PC-9 (cell line): ENCODE measurements at regions not wholly inside any gene's neighbourhood (a gene's known extent, or its start where the extent isn't known, plus 50 kb on each side); places are given as distances from the start of the nearest gene placed in this dataset.

Experiments used
- BruUV-seq: library from RNA; stranded (reverse); fragments of 400-500 nt; replicated peaks from 2 replicates; lab custom pipeline; 2021; lab: Mats Ljungman, UMichigan
- CTCF ChIA-PET: fragments of 300-600 bp; sonication (Branson Sonifier 250); formaldehyde crosslinking; loops from one replicate; lab custom pipeline; 2022; ENCODE audit warnings: antibody characterized with exemption; lab: Charles Lee
- POLR2A ChIA-PET: fragments of 300-600 bp; sonication (Branson Sonifier 250); formaldehyde crosslinking; loops from one replicate; lab custom pipeline; 2022; ENCODE audit warnings: antibody characterized with exemption; ENCODE audit not compliant: unreplicated experiment; lab: Charles Lee
- DNase-seq, 2 experiments: peaks; one replicate each; pipeline versions ENCODE4 v3.0.0 to v3.0.0-alpha.2; 2015 to 2022; ENCODE audit warnings: mixed read lengths in 1 of 2
- H2AFZ ChIP-seq: fragments of 200-600 bp; sonication (generic); 2 replicates; pipeline ENCODE4 v1.8.1; 2017; ENCODE audit warnings: antibody characterized with exemption
- H3F3A ChIP-seq: fragments of 200-600 bp; sonication (generic); 2 replicates; pipeline ENCODE4 v1.8.1; 2017; ENCODE audit warnings: antibody characterized with exemption, mild to moderate bottlenecking, low read depth; ENCODE audit not compliant: insufficient read depth
- H3K27ac ChIP-seq: fragments of 200-600 bp; sonication (generic); 2 replicates; pipeline ENCODE4 v1.6.1; 2016; ENCODE audit warnings: mixed run types
- H3K27me3 ChIP-seq: fragments of 200-600 bp; sonication (generic); 2 replicates; pipeline ENCODE4 v1.6.1; 2016; ENCODE audit warnings: low read depth, mixed run types; ENCODE audit not compliant: insufficient read depth
- H3K36me3 ChIP-seq: fragments of 200-600 bp; sonication (generic); 2 replicates; pipeline ENCODE4 v1.6.1; 2016; ENCODE audit warnings: low read depth, mixed run types
- H3K4me1 ChIP-seq: fragments of 200-600 bp; sonication (generic); replicated peaks from 2 replicates; pipeline ENCODE4 v1.6.1; 2016; ENCODE audit warnings: mixed run types; ENCODE audit not compliant: insufficient read depth
- H3K4me2 ChIP-seq: fragments of 200-600 bp; sonication (generic); 2 replicates; pipeline ENCODE4 v1.6.1; 2017; ENCODE audit warnings: mixed run types
- H3K4me3 ChIP-seq: fragments of 200-600 bp; sonication (generic); 2 replicates; pipeline ENCODE4 v1.6.1; 2016; ENCODE audit warnings: mixed run types
- H3K79me2 ChIP-seq: fragments of 200-600 bp; sonication (generic); 2 replicates; pipeline ENCODE4 v1.6.1; 2017; ENCODE audit warnings: low read depth, mixed run types
- H3K9me2 ChIP-seq: fragments of 200-600 bp; sonication (generic); 2 replicates; pipeline ENCODE4 v1.8.1; 2017; ENCODE audit warnings: mild to moderate bottlenecking; ENCODE audit not compliant: insufficient read depth
- H3K9me3 ChIP-seq: fragments of 200-600 bp; sonication (generic); 2 replicates; pipeline ENCODE4 v1.8.1; 2016; ENCODE audit warnings: low read depth; ENCODE audit not compliant: insufficient read depth
- H4K20me1 ChIP-seq: fragments of 200-600 bp; sonication (generic); 2 replicates; pipeline ENCODE4 v1.8.1; 2017; ENCODE audit not compliant: insufficient read depth
- EZH2 ChIP-seq: fragments of 200-600 bp; sonication (generic); IDR thresholded peaks from 2 replicates; pipeline ENCODE4 v1.8.0; 2017; ENCODE audit warnings: antibody characterized with exemption, low read depth
- intact Hi-C: fragments of 100-400 bp; cut with micrococcal nuclease; formaldehyde crosslinking; loops from one replicate; pipeline ENCODE4 v1.10.0; 2022; ENCODE audit not compliant: unreplicated experiment
- TF ChIP-seq, protein P1 (sequence below): fragments of 200-600 bp; sonication (generic); conservative IDR thresholded peaks from 2 replicates; pipeline ENCODE4 v1.6.1; 2017; ENCODE audit warnings: mixed run types, antibody characterized with exemption, mild to moderate bottlenecking, moderate library complexity

DNA sequence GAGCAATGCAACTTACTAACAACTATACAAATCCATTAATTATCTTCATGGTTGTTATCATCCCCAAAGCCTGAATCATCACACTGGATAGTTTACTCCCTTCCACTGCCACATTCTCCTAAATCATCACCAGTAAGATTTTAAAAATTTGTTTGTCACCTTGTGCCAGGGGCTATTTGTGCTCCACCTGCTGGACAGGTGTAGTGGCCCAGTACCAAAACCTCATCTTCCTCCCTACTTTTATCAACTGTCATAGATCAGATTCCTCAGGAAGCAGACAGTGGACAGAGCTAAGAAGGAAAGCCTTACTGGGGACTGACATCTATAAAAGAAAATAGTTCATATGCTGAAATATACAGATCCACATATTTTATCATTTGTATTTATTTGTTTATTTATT, 280.4 kb downstream of the CDH11 start:
- Histone ChIP-seq H3K9me3 (no peaks in the 10 kb centered on the region), H3K27me3 (no peaks in the 10 kb centered on the region), H3K4me3 (no peak overlapping the region), H3K4me2 (no peak overlapping the region), H3K9me2 (no peaks in the 10 kb centered on the region), H2AFZ (no peak overlapping the region), H3K4me1 (no peaks in the 10 kb centered on the region), H3K36me3 (no peaks in the 10 kb centered on the region), H4K20me1 (no peaks in the 10 kb centered on the region), H3K79me2 (no peaks in the 10 kb centered on the region), H3F3A (no peaks in the 10 kb centered on the region), H3K27ac (no peak overlapping the region)
- no peak for DNase-seq
- intact Hi-C loops, result no loop called here
- BruUV-seq, result no TSS peak
- no peak for TF ChIP-seq EZH2
- TF ChIP-seq, protein P1, sequence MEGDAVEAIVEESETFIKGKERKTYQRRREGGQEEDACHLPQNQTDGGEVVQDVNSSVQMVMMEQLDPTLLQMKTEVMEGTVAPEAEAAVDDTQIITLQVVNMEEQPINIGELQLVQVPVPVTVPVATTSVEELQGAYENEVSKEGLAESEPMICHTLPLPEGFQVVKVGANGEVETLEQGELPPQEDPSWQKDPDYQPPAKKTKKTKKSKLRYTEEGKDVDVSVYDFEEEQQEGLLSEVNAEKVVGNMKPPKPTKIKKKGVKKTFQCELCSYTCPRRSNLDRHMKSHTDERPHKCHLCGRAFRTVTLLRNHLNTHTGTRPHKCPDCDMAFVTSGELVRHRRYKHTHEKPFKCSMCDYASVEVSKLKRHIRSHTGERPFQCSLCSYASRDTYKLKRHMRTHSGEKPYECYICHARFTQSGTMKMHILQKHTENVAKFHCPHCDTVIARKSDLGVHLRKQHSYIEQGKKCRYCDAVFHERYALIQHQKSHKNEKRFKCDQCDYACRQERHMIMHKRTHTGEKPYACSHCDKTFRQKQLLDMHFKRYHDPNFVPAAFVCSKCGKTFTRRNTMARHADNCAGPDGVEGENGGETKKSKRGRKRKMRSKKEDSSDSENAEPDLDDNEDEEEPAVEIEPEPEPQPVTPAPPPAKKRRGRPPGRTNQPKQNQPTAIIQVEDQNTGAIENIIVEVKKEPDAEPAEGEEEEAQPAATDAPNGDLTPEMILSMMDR, result no peak
- ChIA-PET CTCF (no interaction called here), POLR2A (no interaction called here)

DNA sequence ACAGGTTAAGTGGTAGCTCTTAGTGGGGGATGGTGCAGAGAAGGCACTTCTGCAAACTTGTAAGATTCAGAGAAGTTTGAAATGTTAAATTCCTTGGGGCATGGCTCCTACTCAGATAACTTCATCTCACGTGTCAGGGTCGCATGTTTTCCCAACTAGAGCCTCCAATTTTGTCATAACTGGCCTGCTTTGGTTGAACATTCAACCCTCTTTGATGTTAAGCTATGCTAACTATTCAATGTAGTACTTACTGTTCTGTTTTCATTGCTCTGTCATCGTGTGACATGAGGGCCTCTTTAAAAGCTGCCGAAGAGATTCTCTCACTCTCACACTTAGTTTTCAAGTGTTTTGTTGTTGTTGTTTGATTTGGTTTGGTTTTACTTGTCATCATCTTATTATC, 280.8 kb downstream of the CDH11 start:
- no peaks in the 10 kb centered on the region for H3K27me3 ChIP-seq
- H3K36me3 ChIP-seq, result no peaks in the 10 kb centered on the region
- ChIA-PET POLR2A (no interaction called here), CTCF (no interaction called here)
- H3K9me2 ChIP-seq, result no peaks in the 10 kb centered on the region
- H3K79me2 ChIP-seq, result no peaks in the 10 kb centered on the region
- no TSS peak for BruUV-seq
- H3K27ac ChIP-seq, result no peak overlapping the region
- no peaks in the 10 kb centered on the region for H3K4me1 ChIP-seq
- no peaks in the 10 kb centered on the region for H4K20me1 ChIP-seq
- intact Hi-C loops, result no loop called here
- no peak overlapping the region for H3K4me3 ChIP-seq
- no peak overlapping the region for H3K4me2 ChIP-seq
- H3F3A ChIP-seq, result no peaks in the 10 kb centered on the region
- no peaks in the 10 kb centered on the region for H3K9me3 ChIP-seq
- no peak for DNase-seq
- TF ChIP-seq, protein P1, result no peak
- no peak for TF ChIP-seq EZH2
- no peak overlapping the region for H2AFZ ChIP-seq

DNA sequence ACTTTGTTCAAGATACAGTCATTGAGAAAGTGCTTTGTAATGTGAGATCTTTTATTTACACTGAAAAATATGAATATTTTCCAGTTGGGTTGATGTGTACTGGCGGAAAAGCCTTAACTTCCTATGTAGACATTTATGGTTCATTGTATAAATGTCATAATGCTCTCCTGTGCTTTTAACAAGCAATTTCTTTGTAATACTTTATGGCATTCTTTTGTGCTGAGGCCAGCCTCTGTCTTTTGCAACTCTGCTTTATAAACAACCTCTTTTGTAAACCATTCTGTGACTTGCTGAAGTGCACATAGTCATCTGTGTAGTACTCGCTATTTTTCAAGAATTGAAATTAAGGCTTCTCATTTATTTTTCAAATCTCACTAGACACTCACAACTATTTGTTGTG, 291.2 kb downstream of the CDH11 start:
- Histone ChIP-seq H3K4me3 (no peak overlapping the region), H3K4me1 (no peaks in the 10 kb centered on the region), H3K9me2 (no peaks in the 10 kb centered on the region), H3F3A (no peaks in the 10 kb centered on the region), H3K9me3 (no peaks in the 10 kb centered on the region), H3K36me3 (no peaks in the 10 kb centered on the region), H3K79me2 (no peaks in the 10 kb centered on the region), H4K20me1 (no peaks in the 10 kb centered on the region), H3K4me2 (no peak overlapping the region), H3K27ac (no peak overlapping the region), H3K27me3 (no peaks in the 10 kb centered on the region), H2AFZ (no peak overlapping the region)
- no peak for TF ChIP-seq EZH2
- TF ChIP-seq, protein P1, result no peak
- BruUV-seq, result no TSS peak
- CTCF ChIA-PET, result no interaction called here
- DNase-seq, result no peak
- intact Hi-C loops, result no loop called here
- POLR2A ChIA-PET, result no interaction called here
